ENCODE measurements at regions not wholly inside any gene's neighbourhood (a gene's known extent, or its start where the extent isn't known, plus 50 kb on each side); places are given as distances from the start of the nearest gene placed in this dataset.

DNA sequence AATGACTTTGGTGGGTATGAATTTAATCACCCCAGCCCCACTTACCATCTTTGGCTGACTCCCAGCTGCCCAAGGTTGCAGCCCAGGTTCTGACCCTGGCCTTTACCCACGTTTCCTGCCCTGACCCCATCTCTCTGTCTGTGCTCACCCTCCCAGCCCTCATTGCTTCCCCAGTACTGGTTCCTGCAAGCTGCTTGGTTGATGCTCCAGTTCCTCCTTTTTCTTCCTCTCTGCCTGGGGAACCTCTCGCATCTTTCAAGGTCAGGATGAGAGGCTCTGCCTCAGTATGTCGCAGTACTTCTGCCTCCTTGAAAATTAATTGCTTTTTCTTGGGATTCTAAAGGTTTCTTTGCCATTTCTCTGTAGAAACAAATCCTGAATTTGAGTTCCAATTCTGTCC is 263.8 kb upstream of the ZNF32 start:
- H3F3A ChIP-seq (replicated peaks; ENCODE audit: insufficient read depth) = no peaks in the 10 kb centered on the region
- H3K27me3 ChIP-seq (ENCODE audit: insufficient read depth) = no peaks in the 10 kb centered on the region
- H3K9me3 ChIP-seq = no peaks in the 10 kb centered on the region
- no peak overlapping the region for H3K4me2 ChIP-seq
- no peak overlapping the region for H2AFZ ChIP-seq (ENCODE audit: low read depth)
- no peak overlapping the region for H3K27ac ChIP-seq (ENCODE audit: low read depth in 2 of 2, low read length in 1 of 2)
- no peaks in the 10 kb centered on the region for H3K9me2 ChIP-seq
- ChIA-PET CTCF (interaction anchor here (0.6 kb wide), 1 partner anchor 10 kb away, joined by 3 read pairs; no protein-coding TSS in a partner anchor), POLR2A (no interaction called here)
- 24% methylated on average over 3 of the region's 3 CpGs for WGBS (ENCODE audit: low lambda C conversion rate)
- no peak overlapping the region for H3K4me3 ChIP-seq (ENCODE audit: low read depth in 2 of 2, low read length in 1 of 2)
- DNase-seq = no peak
- H3K9ac ChIP-seq = no peak overlapping the region
- no peaks in the 10 kb centered on the region for H3K36me3 ChIP-seq (replicated peaks in 1 of 2; ENCODE audit: control insufficient read depth in 1 of 2, insufficient read depth in 2 of 2, low read length in 1 of 2)
- H3K79me2 ChIP-seq (ENCODE audit: insufficient read depth) = no peaks in the 10 kb centered on the region
- no peaks in the 10 kb centered on the region for H4K20me1 ChIP-seq (ENCODE audit: insufficient read depth)
- no peaks in the 10 kb centered on the region; a peak in 1 of 4 replicates for H3K4me1 ChIP-seq (ENCODE audit: control insufficient read depth in 1 of 2, insufficient read depth in 2 of 2, low read depth in 1 of 2, low read length in 1 of 2)
- TF ChIP-seq, protein P1, sequence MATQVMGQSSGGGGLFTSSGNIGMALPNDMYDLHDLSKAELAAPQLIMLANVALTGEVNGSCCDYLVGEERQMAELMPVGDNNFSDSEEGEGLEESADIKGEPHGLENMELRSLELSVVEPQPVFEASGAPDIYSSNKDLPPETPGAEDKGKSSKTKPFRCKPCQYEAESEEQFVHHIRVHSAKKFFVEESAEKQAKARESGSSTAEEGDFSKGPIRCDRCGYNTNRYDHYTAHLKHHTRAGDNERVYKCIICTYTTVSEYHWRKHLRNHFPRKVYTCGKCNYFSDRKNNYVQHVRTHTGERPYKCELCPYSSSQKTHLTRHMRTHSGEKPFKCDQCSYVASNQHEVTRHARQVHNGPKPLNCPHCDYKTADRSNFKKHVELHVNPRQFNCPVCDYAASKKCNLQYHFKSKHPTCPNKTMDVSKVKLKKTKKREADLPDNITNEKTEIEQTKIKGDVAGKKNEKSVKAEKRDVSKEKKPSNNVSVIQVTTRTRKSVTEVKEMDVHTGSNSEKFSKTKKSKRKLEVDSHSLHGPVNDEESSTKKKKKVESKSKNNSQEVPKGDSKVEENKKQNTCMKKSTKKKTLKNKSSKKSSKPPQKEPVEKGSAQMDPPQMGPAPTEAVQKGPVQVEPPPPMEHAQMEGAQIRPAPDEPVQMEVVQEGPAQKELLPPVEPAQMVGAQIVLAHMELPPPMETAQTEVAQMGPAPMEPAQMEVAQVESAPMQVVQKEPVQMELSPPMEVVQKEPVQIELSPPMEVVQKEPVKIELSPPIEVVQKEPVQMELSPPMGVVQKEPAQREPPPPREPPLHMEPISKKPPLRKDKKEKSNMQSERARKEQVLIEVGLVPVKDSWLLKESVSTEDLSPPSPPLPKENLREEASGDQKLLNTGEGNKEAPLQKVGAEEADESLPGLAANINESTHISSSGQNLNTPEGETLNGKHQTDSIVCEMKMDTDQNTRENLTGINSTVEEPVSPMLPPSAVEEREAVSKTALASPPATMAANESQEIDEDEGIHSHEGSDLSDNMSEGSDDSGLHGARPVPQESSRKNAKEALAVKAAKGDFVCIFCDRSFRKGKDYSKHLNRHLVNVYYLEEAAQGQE (IDR thresholded peaks at IDR 0.05; ENCODE audit: low read depth, low read length) = no peak
- TF ChIP-seq, protein P2, sequence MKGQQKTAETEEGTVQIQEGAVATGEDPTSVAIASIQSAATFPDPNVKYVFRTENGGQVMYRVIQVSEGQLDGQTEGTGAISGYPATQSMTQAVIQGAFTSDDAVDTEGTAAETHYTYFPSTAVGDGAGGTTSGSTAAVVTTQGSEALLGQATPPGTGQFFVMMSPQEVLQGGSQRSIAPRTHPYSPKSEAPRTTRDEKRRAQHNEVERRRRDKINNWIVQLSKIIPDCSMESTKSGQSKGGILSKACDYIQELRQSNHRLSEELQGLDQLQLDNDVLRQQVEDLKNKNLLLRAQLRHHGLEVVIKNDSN (IDR thresholded peaks at IDR 0.05; ENCODE audit: borderline replicate concordance, low read depth) = no peak
- TF ChIP-seq TEAD4 (IDR thresholded peaks at IDR 0.05; ENCODE audit: borderline replicate concordance, insufficient read depth) (no peak), EZH2phosphoT487 (IDR thresholded peaks at IDR 0.05; ENCODE audit: borderline replicate concordance, low read depth) (no peak), FOXM1 (IDR thresholded peaks at IDR 0.05; ENCODE audit: low read depth) (no peak), JUND (IDR thresholded peaks at IDR 0.05) (no peak), NFIC (IDR thresholded peaks at IDR 0.05; ENCODE audit: borderline replicate concordance) (no peak), YY1 (IDR thresholded peaks at IDR 0.05; ENCODE audit: low read depth) (no peak), NRF1 (IDR thresholded peaks at IDR 0.05; ENCODE audit: low read depth, low read length) (no peak)
- TF ChIP-seq, protein P3, sequence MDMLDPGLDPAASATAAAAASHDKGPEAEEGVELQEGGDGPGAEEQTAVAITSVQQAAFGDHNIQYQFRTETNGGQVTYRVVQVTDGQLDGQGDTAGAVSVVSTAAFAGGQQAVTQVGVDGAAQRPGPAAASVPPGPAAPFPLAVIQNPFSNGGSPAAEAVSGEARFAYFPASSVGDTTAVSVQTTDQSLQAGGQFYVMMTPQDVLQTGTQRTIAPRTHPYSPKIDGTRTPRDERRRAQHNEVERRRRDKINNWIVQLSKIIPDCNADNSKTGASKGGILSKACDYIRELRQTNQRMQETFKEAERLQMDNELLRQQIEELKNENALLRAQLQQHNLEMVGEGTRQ (IDR thresholded peaks at IDR 0.05; ENCODE audit: borderline replicate concordance, low read depth, low read length) = no peak

DNA sequence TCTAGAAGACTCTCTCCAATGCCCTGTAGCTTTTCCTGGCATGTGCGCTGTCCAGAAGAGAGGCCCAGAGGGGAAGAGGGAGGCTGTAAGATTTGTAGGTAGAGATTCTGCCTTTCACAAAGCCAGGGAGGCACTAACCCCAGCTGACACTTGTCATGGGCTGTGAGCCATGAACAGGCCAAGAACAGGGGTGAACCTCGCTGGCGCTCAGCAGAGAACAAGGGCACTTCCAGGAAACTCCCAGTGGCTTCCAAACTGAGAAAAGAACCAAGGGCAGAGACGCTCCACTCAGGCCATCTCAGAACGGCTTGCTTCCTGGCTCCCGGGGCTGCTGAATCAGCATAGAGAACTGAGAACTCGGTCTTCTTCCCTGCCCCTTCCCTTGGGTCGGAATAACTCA is 257.8 kb upstream of the ZNF32 start:
- 74% methylated on average over 3 of the region's 8 CpGs for WGBS (ENCODE audit: low lambda C conversion rate)
- H3K4me2 ChIP-seq = no peak overlapping the region
- no peak overlapping the region for H2AFZ ChIP-seq (ENCODE audit: low read depth)
- no peak overlapping the region for H3K27ac ChIP-seq (ENCODE audit: low read depth in 2 of 2, low read length in 1 of 2)
- TF ChIP-seq, protein P4, sequence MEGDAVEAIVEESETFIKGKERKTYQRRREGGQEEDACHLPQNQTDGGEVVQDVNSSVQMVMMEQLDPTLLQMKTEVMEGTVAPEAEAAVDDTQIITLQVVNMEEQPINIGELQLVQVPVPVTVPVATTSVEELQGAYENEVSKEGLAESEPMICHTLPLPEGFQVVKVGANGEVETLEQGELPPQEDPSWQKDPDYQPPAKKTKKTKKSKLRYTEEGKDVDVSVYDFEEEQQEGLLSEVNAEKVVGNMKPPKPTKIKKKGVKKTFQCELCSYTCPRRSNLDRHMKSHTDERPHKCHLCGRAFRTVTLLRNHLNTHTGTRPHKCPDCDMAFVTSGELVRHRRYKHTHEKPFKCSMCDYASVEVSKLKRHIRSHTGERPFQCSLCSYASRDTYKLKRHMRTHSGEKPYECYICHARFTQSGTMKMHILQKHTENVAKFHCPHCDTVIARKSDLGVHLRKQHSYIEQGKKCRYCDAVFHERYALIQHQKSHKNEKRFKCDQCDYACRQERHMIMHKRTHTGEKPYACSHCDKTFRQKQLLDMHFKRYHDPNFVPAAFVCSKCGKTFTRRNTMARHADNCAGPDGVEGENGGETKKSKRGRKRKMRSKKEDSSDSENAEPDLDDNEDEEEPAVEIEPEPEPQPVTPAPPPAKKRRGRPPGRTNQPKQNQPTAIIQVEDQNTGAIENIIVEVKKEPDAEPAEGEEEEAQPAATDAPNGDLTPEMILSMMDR (IDR thresholded peaks at IDR 0.05) = no peak
- TF ChIP-seq, protein P5, sequence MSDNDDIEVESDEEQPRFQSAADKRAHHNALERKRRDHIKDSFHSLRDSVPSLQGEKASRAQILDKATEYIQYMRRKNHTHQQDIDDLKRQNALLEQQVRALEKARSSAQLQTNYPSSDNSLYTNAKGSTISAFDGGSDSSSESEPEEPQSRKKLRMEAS (IDR thresholded peaks at IDR 0.05; ENCODE audit: low read depth) = no peak
- TF ChIP-seq RXRA (IDR thresholded peaks at IDR 0.05; ENCODE audit: borderline replicate concordance, low read depth) = no peak
- no peak for TF ChIP-seq POLR2AphosphoS5 (IDR thresholded peaks at IDR 0.05; ENCODE audit: low read depth, low read length)
- TF ChIP-seq GATA2 (CRISPR knock-in tag; IDR thresholded peaks at IDR 0.05) = no peak
- no peak for TF ChIP-seq EP300 (IDR thresholded peaks at IDR 0.05; ENCODE audit: borderline replicate concordance in 1 of 2, low read depth in 1 of 2, low read length in 1 of 2)
- TF ChIP-seq GABPA (IDR thresholded peaks at IDR 0.05; ENCODE audit: low read depth) = no peak
- no peak for TF ChIP-seq JUND (IDR thresholded peaks at IDR 0.05)
- TF ChIP-seq RCOR1 (IDR thresholded peaks at IDR 0.05; ENCODE audit: low read length) = no peak
- TF ChIP-seq FOXM1 (IDR thresholded peaks at IDR 0.05; ENCODE audit: low read depth) = no peak
- TF ChIP-seq CHD2 (IDR thresholded peaks at IDR 0.05; ENCODE audit: low read length, partially characterized antibody) = no peak
- TF ChIP-seq SIN3A (IDR thresholded peaks at IDR 0.05; ENCODE audit: borderline replicate concordance, low read depth, low read length) = no peak
- no peak for TF ChIP-seq MXI1 (IDR thresholded peaks at IDR 0.05; ENCODE audit: low read depth, low read length)
- TF ChIP-seq TEAD4 (IDR thresholded peaks at IDR 0.05; ENCODE audit: borderline replicate concordance, insufficient read depth) = no peak
- no peaks in the 10 kb centered on the region for H3F3A ChIP-seq (replicated peaks; ENCODE audit: insufficient read depth)
- peaks cover 0 to 19% of the 10 kb centered on the region in 2 experiments; a peak in 1 of 4 replicates for H3K4me1 ChIP-seq (ENCODE audit: control insufficient read depth in 1 of 2, insufficient read depth in 2 of 2, low read depth in 1 of 2, low read length in 1 of 2)
- H3K9me3 ChIP-seq = no peaks in the 10 kb centered on the region
- H3K4me3 ChIP-seq (ENCODE audit: low read depth in 2 of 2, low read length in 1 of 2) = no peak overlapping the region
- H3K27me3 ChIP-seq (ENCODE audit: insufficient read depth) = no peaks in the 10 kb centered on the region
- no peak for DNase-seq
- H3K79me2 ChIP-seq (ENCODE audit: insufficient read depth) = no peaks in the 10 kb centered on the region
- ChIA-PET POLR2A (no interaction called here), CTCF (interaction anchor here (1.2 to 3.1 kb wide), 3 partner anchors 38 to 263 kb away, joined by 3 to 18 read pairs (median 3); no protein-coding TSS in a partner anchor)
- H3K36me3 ChIP-seq (replicated peaks in 1 of 2; ENCODE audit: control insufficient read depth in 1 of 2, insufficient read depth in 2 of 2, low read length in 1 of 2) = no peaks in the 10 kb centered on the region
- no peaks in the 10 kb centered on the region for H4K20me1 ChIP-seq (ENCODE audit: insufficient read depth)
- no peak overlapping the region for H3K9ac ChIP-seq
- H3K9me2 ChIP-seq = no peaks in the 10 kb centered on the region
